Right hindlimb (tissue), 1 donor: ENCODE measurements at regions not wholly inside any gene's neighbourhood (a gene's known extent, or its start where the extent isn't known, plus 50 kb on each side); places are given as distances from the start of the nearest gene placed in this dataset.

ENCODE experiments used
- DNase-seq: peaks from one replicate; pipeline ENCODE4 v3.0.0-alpha.2; 2018

DNA sequence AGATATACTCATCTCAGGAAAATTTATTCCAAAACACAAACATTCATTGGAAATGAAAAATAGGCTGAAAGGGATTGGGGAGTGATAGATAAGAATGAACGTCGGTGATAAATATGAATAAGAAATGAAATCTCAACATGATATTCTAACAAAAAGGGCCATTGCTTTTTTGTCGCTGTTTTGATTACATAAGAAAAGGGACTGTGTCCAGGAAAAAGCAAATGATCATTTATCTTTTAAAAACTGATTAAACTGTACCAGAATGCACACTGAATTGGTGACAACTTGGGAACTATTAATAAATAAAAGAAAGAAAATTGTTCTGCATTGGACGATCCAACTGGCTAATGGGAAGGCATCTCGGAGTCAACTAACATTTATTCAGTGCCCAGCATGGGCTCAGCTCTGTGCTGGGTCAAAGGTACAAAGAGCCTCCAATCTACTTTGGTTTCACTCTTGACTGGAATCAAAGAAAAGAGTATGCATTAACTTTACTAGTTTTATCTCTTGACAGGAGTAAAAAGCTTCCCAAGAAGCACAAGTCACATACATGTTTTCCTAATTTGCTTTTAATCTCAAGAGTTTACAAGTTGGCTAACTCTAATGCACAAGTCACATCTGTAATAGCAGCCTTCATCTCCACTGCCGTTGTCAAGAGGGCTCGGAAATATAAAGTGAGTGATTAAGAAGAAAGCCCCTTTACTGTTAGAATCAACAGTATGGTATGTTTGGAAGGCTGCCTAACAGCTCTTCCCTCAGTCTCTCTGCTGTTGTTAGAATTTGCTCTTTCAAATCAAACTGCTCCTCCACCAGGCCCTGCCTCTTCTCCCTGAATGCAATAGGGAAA, 280.0 kb downstream of the IGSF11 start:
- DNase-seq: no peak

GRCh38 chr3:118755253-118755801, 279.3 kb downstream of the IGSF11 start:
- DNase-seq: no peak

DNA sequence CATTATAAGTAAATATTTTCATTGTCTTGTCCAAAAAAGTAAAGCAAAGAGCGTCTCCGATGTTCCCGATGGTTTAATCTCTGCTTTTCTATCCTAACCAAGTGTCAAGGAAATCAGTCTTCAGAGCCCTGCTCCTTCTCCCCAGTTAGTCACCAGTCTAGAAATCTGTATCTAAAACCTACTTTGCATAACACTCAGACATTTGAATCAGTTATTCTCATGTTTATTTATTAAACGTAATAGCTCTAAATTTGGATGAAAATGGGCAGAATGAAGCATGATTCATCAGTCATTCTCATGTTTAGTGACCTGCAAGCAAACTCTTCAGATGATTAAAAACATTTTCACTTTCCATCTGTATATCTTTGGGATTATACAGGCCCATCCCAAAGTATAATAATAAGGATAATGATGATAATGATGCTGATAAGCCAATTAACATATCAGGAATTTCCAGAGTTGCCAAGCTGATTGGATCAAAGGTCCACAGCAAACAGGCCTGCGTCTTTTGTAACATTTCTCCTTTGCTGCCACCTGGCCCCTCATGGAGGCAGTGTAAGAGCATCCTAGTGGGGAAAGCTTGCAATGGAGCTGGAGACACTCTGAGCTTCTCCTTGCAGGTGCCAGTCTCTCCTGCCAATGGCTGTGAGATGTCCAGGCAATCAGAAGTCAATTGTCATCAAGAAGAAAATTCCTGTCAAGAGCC, 273.9 kb downstream of the IGSF11 start:
- no peak for DNase-seq

DNA sequence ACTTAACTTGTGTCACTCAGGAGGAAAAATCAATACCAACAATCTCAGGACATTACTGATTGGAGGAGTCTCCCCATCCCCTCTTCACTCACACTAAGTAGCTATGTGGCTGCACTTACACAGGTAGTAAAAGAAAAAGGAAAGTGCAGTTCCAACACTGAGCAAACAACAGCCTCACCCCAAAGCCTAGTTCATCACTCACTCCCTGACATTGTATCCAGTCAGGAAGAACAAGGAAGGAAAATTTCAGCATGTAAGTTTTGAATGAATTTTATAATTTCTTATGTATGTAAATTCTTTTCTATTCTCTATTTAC, 273.4 kb downstream of the IGSF11 start:
- DNase-seq: no peak

- DNase-seq: no peak
Observed at GRCh38 chr3:118765636-118766305, 268.9 kb downstream of the IGSF11 start.

DNA sequence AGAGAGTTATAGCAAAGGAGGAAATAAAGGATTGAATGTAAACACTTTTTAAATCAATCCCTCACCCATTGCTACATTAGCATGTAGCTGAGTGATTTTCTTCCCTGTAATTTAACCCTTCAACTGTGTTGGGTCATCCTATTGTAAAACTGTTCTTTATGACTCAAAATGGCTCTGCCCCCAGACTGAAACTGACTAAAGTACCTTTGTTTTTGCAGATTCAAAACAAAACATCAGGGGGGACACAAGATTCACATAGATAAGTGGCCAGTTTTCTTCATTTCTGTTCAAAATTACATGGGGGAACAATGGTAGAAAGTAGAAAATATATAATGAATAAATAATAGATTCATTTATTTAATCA, 268.4 kb downstream of the IGSF11 start:
- DNase-seq: no peak

DNA sequence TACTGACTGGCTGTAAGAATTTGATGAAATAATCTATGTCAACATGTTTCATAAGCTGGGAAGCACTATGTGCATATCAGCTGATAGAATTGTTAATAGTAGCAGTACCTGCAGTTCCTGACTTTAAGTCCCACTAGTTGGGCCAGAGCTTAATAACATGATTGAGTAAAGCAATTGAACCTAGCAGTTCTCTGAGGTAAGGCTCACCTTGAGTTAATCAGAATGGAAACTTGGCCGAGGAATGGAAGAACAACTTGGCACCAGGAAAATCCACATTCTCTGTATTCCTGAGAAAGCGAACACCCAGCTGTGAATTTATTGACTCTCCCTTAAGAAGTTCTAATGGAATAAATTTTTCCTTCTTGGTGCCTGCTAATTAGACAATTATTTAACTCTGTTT, 262.6 kb downstream of the IGSF11 start:
- no peak for DNase-seq

GRCh38 chr3:118772547-118773011, 262.1 kb downstream of the IGSF11 start:
- no peak for DNase-seq

GRCh38 chr3:118775021-118775420, 259.6 kb downstream of the IGSF11 start:
- DNase-seq: no peak

DNA sequence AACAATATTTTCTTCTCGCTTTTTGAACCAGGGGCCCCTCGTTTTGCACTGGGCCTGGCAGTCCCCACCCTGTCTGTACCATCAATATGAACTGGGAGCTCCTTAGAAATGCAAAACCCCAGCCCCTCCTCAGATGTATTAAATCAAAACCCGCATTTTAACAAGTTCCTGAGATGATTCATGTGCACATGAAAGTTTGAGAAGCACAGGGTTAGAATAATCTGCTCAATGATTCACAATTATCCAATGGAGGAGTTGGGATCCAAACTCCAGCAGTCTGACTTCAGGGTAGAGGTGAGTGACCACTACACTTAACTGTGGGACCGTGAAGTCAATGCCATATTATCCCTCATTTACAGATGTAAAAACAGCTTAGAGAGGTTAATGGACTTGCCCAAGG, 256.4 kb downstream of the IGSF11 start:
- no peak for DNase-seq

- no peak for DNase-seq
Observed at GRCh38 chr3:118781232-118781631, 253.4 kb downstream of the IGSF11 start.

DNA sequence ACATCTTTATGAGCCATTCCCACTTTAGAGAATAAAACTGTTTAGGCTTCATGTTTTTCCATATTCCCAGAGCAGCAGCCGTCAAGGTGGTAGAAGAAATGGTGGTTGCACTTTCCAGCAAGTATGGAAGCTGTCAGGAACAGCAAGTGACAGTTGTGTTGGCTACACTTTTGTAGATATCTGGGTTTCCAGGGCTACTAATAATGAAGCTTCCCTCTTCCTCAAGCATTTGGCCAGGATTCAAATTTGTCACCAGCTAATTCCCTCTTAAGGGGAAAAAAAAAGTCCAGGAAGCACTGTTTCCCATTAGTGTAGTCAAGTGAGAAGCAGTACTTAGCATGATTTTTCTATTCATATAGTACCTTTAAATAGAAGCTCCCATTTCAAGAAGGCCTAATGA, 252.8 kb downstream of the IGSF11 start:
- DNase-seq: no peak

DNA sequence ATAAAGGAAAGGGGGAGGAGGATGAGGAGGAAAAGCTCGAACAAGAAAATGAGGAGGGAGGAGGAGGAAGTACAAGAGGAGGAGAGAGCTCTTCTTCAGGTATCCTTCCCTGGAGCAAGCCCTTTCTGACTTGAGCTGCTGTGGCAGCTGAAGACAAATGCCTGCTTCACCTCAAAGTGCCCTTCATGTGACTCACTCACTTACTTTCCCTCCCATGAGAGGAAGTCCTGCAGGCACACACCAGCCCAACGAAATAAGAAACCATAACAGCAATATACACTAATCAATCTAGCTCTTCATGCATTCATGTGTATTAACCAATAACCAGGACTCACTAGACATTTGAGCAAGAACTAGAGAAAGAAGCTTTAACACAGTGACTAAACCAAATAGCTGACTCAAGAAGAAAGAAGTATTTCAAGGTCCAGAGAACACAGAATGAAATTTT, 251.9 kb downstream of the IGSF11 start:
- no peak for DNase-seq

GRCh38 chr3:118785415-118785814, 249.2 kb downstream of the IGSF11 start:
- DNase-seq: no peak

GRCh38 chr3:118791246-118791645, 243.4 kb downstream of the IGSF11 start:
- DNase-seq: no peak

- no peak for DNase-seq
Observed at GRCh38 chr3:118792191-118792590, 242.5 kb downstream of the IGSF11 start.

- no peak for DNase-seq
Observed at GRCh38 chr3:118793176-118793575, 241.5 kb downstream of the IGSF11 start.

GRCh38 chr3:118799303-118799702, 235.3 kb downstream of the IGSF11 start:
- DNase-seq: no peak

DNA sequence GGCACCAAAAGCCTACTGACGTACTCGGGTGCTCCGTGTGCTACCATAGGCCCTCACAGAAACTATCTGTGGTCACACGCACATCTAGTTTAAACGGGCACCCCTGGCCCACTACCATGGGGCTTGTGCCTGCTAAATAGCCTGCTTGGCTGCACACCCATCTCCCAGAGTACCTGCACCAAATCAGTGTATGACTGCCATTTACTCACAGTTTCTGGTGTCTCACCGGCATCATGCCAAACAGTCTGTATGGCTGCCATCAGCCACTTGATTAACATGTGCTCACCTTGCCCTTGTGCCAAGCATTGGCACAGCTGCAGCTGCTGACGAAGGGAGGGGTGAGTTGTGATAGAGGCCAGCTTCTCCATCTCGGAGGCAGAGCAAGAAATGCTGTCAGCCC, 232.7 kb downstream of the IGSF11 start:
- DNase-seq: no peak

- DNase-seq: no peak
Observed at GRCh38 chr3:118802325-118803095, 232.1 kb downstream of the IGSF11 start.

DNA sequence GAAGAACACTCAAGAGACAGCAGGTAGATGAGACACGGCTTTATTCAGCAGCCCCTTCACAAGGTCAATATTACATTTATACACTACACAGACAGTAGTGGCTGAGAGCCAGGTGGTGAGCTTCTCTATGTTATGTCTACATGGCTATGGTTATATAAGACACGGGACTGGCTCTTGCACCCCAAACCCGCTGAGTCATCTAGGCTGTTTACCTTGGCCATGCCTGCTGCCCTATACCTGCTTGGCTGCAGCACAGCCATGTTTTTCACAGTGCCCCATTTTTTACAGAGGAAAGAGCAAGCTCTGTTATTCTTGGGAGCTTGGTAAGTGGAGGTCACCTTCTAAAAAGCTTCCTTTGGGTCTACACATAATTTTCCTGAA, 231.6 kb downstream of the IGSF11 start:
- no peak for DNase-seq

DNA sequence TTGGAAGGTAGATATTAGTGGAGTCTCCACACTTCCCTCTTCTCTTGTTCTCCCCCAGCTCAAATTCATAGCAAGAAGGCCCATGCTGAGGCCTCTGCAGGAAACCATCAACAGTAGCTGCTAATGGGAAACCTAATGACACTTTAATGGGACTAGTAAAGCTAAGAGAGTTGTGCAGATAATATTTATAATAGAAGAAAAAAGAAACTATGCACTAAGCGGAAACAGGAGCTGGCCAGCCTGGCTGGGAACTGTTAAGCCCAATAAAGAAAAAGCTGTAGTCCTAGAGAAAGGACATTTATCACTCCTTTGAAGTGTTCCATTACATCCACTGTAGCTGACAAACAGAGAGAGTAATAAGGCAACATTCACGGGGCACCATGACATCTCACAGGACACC, 229.6 kb downstream of the IGSF11 start:
- no peak for DNase-seq

DNA sequence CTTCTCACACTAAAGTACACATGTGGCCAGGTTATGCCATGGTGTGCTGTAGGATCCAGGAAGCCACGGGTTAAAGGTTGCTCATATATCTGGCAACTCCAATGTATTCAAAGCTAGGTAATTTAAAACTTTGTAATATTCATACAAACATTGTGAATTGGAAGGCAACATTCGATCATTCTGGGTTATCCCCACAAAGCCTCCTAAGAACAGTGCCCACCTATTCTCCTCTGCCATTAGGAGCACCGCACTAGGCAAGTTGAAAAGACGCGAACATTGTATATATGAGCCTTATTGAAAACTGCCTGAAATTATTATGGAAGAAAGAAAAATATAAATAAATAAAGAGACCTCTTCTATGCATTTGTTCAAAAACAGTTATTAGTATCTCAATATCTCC, 228.2 kb downstream of the IGSF11 start:
- no peak for DNase-seq
